ENCODE measurements at regions not wholly inside any gene's neighbourhood (a gene's known extent, or its start where the extent isn't known, plus 50 kb on each side); places are given as distances from the start of the nearest gene placed in this dataset.

GRCh38 chr1:199701726-199702125 is 325.8 kb upstream of the NR5A2 start:
- DNase-seq (ENCODE audit: low spot score): no peak

DNA sequence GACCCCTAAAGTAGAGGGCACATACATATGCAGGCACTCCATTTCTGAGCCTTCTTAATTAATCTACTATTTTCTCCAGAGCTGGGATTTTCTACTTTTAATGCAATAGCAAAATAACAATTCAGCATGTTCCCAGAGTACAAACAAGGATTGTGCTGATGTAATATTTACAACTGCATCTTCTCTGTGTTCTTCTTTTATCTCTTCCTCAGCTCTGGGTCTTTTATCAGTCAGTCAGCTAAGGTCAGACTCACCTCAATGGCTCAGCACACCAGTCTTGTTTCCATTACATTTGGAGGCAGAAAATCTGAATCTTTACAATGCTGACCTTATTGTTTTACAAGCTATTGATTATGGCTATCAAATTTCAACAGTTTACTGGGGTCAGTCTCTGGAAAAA is 323.3 kb upstream of the NR5A2 start:
- DNase-seq (ENCODE audit: low spot score): no peak

GRCh38 chr1:199705825-199706224 is 321.7 kb upstream of the NR5A2 start:
- DNase-seq (ENCODE audit: low spot score): no peak

DNA sequence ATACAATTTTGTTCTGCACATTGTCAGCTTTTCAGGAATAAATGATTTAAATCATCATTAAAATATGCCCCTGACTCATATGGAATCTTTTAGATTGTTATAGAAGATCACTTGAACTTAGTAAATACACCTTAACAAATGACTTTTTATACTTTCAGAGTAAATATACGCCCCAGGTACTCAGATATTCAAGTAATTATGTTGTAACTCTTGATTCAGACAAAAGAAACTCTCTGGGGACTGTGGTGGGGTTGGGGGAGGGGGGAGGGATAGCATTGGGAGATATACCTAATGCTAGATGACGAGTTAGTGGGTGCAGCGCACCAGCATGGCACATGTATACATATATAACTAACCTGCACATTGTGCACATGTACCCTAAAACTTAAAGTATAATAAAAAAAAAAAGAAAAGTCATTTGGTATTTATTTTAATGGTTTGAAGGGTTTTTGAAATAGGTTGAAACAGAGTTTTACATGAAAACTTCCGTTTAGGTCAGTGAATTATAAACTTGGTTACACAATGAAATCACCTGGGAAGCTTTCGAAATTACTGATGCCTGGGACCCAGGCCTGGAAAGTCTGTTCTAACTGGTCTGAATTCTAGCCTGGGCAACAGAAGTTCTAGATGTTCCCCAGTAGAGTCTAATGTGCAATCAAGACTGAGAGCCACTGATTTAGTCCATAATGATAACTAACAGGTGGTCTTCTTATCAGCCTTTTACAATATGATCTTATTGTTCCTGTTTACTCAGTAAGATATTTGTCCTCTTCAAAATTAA is 320.5 kb upstream of the NR5A2 start:
- no peak for DNase-seq (ENCODE audit: low spot score)

DNA sequence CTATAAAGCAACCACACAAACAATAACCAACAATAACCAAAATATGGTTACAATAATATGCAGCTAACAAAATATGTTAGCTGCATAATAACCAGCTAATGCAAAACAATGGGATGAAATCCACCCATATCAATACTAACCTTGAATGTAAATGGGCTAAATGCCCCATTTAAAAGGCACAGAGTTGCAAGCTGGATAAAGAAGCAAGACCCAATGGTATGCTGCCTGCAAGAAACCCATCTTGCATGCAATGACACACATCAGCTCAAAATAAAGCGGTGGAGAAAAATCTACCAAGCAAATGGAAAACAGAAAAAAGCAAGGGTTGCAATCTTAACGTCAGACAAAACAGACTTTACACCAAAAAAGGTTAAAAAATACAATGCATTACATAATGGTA is 316.5 kb upstream of the NR5A2 start:
- DNase-seq (ENCODE audit: low spot score): no peak

DNA sequence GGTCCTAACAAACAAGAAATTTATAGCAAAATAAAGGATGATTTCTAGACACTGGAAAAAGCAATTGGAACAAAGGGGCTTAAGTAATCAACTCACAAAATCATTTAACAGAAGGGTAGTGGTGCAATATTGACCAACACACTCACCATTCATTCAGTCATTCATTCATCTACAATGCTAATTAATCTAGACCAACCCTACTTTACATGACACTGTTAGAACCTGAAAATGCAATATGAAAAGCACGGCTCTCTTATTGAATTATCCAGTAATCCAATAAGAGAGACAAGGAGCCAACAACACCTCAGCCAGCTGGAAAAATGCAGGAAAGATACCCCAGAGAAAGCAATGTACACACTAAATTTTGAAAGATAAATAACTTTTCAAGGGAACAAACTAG is 310.8 kb upstream of the NR5A2 start:
- DNase-seq (ENCODE audit: low spot score): no peak

GRCh38 chr1:199719156-199719842 is 308.2 kb upstream of the NR5A2 start:
- no peak for DNase-seq (ENCODE audit: low spot score)

DNA sequence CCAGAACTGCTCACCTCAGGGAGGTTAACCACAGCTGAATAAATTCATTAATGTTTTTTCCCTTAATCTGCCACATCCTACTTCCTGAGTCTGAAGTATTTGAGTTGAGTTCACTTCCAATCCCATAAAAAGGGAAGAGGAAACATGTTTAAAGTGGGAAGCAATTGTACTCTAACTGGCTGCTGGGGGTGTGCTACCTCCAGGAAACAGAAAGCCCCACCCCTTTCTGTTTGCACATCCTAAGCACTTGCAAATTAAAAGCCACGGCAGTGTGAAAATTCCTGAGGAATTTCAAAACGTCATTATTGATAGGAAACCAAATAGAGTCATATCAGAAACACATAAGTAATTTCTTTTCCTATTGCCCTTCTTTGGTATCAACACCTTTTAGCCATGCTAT is 307.0 kb upstream of the NR5A2 start:
- no peak for DNase-seq (ENCODE audit: low spot score)

GRCh38 chr1:199721001-199721400 is 306.5 kb upstream of the NR5A2 start:
- no peak for DNase-seq (ENCODE audit: low spot score)

GRCh38 chr1:199723250-199723956 is 304.1 kb upstream of the NR5A2 start:
- DNase-seq (ENCODE audit: low spot score): no peak

- DNase-seq (ENCODE audit: low spot score): no peak
Measured at GRCh38 chr1:199724049-199724448, 303.5 kb upstream of the NR5A2 start.

DNA sequence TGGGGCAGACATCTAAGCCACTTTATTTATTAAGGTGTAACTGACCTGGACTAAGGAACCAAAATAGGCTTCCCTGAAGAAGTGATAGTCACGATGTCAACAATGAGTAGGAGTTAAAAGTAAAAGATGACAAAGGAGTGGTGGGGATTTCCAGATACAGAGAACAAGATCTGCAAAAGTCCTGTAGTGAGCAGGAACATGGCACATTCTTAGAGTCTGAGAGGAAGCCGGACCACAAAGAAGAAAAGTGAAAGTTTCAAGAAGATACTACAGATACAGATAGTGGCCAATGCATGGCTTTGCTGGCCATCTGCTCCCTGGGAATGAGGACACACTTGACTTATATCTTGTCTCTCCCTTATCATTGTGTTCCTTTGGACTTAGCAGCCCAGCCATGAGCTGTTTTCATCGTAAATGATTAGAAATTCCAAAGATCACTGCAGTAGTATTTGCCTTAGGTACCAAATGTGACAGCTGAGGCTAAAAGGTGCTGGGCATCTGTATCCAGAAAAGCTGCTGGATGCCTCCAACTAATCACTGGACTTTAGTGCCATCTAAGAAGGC is 302.4 kb upstream of the NR5A2 start:
- DNase-seq (ENCODE audit: low spot score): no peak

GRCh38 chr1:199727682-199728081 is 299.8 kb upstream of the NR5A2 start:
- DNase-seq (ENCODE audit: low spot score): no peak

DNA sequence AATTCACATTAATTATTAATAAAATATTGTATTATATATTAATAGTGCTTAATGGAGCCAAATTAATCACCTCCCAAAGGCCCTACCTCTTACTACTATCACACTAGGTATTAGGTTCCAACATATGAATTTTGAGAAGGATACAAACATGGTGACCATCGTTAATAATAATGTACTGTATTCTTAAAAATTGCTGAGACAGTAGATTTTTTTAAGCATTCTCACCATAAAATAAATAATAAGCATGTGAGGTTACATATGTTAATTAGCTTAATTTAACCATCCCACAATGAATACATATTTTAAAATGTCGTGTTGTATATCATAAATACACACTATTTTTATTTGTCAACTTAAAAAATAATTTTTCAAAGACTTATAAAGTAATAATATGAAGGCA is 299.2 kb upstream of the NR5A2 start:
- DNase-seq (ENCODE audit: low spot score): no peak

DNA sequence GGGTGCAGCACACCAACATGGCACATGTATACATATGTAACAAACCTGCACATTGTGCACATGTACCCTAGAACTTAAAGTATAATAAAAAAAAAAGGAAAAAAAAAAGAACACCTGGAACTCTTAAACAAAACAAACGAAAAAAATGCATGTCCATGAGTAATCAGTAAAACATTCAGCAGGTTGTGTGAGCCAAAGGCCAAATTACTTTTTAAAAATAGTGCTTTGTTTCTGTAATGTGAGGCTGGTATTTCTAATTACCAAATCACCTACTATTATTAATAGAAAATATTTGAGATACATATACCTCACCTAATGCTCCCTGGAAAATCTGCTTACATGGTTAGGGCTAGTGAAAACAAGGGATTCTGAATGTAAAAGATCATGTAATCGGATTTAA is 294.4 kb upstream of the NR5A2 start:
- no peak for DNase-seq (ENCODE audit: low spot score)

DNA sequence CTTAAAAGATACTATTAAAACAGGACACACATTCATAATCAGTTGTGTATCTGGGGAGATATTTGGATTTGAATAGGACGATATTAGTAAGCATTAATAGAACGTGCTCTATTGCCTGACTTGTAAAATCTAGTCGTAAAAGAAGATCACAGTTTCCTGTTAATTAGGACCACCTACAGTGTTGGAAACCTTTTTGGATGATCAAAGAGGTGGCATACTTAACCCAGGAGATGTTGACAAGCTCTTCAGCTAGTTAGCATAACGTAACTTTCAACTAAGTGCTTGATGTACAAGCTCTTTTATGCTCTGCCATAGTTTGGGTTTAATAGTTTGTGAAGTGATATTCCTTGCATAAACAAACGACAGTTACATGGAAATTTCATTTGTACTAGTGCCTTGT is 293.3 kb upstream of the NR5A2 start:
- no peak for DNase-seq (ENCODE audit: low spot score)

GRCh38 chr1:199735660-199736059 is 291.9 kb upstream of the NR5A2 start:
- no peak for DNase-seq (ENCODE audit: low spot score)

DNA sequence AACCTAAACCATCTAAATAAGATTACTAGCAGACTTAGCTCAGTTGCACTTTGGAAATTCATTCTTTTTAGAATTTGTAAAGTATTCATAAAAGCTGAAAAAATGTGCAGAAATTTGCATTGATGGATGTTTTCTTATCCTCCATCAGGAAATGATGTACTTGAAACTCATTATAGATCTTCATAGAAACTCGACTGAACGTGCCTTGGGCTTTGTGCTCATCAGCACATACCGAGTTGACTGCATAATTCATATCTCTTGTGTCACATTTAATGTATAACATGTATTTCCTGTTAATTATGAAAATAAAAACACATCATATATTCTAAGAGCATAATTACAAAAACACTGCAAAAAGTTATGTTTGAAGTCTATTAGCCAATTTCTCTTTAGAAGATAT is 290.9 kb upstream of the NR5A2 start:
- DNase-seq (ENCODE audit: low spot score): no peak

GRCh38 chr1:199741586-199741985 is 285.9 kb upstream of the NR5A2 start:
- no peak for DNase-seq (ENCODE audit: low spot score)

DNA sequence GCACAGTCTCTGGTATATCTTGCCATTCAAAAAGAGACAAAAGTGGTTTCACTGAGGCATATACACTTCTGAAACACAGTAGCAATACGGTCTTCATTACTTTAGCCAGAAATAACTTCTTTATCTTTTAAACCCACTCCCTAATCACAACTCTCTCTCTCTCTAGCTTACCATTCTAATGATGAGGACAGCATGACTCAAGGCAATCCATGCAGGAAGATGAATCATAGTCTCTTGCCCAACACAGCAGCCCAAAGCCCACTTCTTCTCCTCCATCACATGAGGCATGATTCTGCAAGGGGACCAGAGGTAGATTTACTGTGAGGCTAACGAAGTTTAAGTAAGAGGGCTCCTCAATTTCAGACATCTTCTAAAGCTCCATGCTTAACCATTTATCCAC is 285.0 kb upstream of the NR5A2 start:
- no peak for DNase-seq (ENCODE audit: low spot score)

GRCh38 chr1:199743227-199743626 is 284.3 kb upstream of the NR5A2 start:
- DNase-seq (ENCODE audit: low spot score): no peak

- DNase-seq (ENCODE audit: low spot score): no peak
Measured at GRCh38 chr1:199746666-199747384, 280.7 kb upstream of the NR5A2 start.

Data from HuH-7.5 (cell line).